NCI-H82 treated with DMSO at 0.1 percent for 48 hours (cell line): ENCODE measurements at regions not wholly inside any gene's neighbourhood (a gene's known extent, or its start where the extent isn't known, plus 50 kb on each side); places are given as distances from the start of the nearest gene placed in this dataset.

ENCODE experiments used
- DNase-seq: peaks from one replicate; lab custom pipeline; 2025; ENCODE audit not compliant: unreplicated experiment; lab: John Stamatoyannopoulos, UW

DNA sequence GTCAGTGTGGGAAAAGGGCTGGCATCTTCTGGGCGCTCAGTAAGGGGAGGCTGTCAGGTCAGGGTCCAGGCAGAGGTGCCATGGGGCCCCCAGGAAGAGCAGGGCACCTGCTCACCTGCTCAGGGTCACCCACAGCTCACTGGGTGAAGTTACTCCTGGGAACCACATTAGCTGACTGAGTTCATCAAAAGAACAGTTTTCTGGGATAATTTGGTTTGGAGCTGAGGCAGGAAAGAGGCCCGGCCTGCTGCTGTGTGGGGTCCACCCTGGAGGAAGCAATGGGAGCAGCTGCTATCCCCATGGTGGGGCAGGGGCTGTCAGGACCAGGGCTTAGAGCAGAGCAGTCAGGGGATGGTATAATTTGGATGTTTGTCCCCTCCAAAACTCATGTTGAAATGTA is 97.2 kb upstream of the GPC1 start:
- no peak for DNase-seq

DNA sequence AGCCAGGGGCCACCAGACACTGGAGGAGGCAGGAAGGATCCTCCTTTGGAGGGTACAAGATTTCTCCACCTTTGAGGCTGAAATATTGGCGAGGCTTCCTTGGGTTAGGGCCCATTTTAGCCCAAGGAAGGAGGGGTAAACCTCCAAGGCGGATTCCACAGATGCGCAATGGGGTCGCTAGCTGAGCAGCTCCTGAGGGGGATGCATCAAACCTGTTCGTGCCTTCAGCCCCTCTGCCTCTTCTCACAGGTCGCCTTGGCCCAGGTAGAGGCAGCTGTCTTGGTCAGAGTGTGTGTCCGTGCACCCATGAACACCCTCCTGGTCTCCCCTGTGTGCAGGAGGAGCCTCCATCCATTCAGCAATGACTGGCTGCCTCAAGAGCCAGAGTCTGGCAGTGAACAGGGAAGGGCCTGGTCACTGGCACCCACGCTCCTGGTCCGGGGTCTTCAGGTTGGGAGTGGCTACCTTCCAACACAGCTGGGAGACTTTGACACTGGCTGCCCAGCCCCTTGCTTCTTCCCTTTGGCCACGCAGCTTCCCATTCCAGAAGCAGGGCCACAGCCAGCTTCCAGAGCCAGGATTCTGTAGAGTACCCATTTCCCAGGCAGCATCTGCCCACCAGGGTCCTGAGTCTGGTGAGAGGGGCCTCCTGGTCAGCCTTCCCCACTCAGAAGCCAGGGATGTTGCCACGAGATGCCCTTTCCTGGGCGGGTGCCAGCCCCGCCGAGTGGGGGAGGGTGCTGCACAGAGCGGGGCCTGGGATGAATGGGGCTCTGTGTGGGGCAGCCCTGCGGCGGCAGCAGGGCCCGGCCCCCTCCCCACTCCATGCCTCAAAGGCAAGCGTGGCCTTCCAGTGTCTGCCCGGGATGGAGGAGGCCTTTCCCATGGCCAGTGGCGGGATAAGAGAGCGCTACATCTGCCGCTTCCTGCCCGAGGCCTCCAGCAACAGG is 95.8 kb upstream of the GPC1 start:
- no peak for DNase-seq

DNA sequence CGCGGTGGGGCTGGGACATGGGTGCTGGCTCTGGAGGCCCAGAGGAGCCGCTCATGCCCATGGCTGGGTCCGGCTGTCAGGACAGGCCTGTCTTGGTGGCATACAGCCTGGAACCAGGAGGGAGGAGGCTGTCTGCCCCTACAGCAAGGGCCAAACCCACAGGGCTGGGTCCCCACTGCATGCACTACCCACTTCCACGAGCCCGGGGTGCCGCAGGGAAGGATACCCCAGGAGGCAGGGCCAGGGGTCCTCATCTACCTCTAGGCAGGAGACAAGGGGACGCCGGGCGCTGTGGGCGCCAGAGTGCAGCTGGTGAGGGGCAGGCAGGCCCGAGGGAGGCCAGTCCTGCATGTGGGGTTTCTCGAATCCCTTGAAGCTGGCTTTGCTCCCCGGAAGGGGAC is 95.1 kb upstream of the GPC1 start:
- DNase-seq: no peak

DNA sequence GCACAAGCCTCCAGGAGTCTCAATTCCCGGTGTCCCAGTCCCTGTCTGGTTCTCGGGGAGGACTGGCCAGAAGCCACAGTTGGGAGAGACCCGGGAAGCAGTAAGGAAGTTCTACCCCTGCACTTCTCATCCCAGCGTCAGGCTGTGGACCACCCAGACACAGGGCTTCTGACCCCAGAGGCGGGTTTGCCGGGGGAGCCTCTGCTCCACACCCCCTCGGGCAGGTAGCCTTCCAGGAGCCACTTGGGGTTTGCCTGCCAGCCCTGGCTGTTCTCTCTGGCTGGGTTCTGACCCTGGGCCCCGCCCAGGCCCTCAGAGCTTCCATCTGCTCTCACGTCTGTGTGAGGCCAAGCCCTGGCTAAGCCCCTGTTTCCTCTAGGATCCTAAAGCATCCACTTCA is 94.4 kb upstream of the GPC1 start:
- DNase-seq: no peak

DNA sequence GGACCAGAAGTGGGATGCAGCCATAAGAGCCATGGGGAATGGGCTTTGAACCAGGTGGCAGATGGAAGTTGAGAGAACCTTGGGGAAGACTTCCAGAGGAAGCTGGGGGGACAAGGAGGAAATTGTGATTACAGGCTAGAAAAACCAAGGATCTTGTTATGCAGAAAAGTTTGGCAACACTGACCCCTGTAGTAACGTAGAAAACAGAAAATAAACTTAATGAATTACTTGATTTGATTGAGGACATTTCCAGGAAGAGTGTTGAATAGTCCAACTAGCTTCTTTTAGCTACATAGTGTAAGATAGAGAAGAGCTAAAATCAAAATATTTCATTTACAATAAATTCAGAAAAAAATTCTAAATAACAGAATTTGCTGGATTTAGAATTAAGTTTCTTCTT is 91.9 kb upstream of the GPC1 start:
- no peak for DNase-seq

DNA sequence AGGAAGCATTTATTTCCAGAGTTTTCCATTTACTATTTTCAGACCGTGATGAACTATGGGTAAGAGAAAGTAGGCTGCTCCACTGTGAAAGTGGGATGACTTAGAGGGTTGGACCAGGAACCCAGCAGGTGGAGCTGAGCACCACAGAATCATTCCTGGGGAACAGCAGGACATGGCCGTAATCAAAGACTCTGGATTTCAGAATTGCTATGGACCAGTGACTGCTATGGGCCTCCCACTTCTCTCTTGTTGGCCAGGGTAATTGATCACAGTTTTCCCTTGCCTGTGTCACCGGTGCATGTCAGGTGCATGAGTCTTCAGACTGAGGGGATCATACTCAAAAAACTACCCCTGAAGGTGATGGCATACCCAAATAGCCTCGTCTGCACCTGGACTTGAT is 90.6 kb upstream of the GPC1 start:
- DNase-seq: no peak

DNA sequence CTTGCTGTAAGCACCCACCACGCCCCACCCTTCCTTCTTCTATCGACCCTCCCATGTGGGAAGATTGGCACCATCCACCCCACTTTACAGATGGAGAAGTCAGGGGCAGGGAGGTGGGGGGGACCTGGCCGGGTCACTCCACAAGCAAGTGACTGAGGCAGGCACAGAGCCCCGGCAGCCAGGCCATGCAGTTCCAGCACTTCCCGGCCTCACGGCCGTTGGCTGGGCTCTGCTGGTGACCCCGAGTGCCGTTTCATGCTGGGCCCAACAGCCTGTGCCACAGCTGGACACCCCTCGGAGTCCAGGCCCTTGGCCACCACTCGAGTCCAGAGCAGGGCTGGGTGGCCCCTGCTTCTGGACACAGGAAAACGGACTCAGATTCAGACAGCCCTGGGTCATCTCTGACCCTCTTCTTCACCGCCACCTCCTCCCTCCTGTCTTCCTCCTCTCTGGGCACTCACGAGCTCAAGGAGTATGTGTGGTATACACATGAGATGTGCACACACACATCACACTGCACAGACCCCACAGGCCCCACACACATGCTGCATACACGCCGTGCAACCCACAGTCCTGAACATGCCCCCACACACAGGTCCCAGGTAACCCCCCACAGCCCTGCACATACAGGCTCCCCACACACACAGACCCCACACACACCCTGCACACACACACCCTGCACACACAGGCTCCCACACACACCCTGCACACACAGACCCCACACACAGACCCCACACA is 89.3 kb upstream of the GPC1 start:
- no peak for DNase-seq

DNA sequence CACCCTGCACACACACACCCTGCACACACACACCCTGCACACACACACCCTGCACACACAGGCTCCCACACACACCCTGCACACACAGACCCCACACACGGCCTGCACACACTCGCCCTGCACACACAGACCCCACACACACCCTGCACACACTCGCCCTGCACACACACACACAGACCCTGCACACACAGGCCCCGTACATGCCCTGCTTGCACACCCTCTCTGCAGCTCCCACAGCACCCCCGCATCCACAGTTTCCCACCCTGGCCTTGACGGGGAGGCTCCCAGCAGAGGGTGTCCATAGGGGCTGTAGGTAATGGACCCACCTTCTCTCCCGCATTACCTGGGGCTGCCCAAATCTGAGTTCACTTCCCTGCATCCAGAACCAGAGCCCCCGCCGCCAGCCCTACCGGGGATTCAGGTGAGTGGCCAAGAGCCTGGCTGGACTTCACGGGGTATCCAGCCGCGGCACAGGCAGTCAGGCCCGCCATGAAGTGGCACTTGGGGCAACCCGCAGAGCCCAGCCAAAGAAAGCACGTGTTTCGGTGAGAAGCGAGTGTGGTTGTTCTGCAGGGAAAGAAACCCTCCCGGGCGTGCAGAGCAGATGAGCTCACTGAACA is 88.6 kb upstream of the GPC1 start:
- DNase-seq: no peak

DNA sequence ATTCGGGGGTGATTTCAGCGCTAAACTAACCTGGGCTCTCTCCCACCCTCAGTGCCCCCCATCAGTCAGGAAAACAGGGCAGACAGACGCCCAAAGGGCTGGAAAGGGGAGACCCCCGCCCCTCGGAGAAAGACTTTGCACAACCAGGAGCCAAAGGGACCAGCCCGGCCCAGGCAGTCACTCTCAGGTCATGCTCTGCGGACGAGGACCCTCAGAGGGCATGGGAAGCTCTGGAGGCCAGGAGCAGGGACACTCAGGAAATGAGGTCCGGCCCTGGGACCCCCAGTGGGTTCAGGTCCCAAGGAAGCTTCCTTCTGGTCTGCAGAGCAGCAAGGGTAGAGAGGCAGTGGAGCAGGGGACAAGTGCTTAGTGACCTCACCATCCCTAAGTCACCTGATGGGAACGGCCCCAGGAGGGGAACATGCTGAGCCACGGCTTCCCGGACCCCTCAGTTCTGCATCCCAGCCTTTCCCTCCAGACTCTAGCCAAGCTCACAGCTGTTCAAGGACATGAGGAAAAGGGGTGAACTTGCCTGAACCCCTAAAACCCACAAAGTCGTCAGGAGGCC is 88.0 kb upstream of the GPC1 start:
- no peak for DNase-seq

DNA sequence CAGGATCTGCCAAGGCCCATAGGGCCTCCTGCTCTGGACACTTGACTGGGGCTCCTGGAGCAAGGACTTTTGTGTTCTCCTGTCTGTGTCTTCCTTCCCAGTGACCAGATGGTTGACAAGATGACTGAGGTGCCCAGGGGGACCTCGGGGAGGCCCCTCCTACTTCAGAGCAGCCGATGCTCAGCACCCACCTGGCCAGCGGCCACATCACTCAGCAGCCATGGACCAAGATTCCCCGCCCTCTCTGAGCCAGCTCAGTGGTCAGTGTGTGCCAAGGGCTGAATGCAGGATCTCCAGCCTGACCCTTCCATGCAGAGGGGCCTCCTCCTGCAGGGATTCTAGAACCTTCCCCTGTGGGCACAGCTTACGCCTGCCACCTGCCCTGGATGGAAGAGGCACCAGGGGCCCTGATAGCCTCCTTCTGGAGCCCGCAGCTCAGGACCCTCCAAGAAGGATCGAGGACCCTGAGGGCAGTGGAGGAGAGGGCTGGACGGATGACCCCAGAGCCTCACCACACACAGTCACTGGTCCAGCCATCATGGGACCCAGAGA is 87.4 kb upstream of the GPC1 start:
- DNase-seq: no peak

DNA sequence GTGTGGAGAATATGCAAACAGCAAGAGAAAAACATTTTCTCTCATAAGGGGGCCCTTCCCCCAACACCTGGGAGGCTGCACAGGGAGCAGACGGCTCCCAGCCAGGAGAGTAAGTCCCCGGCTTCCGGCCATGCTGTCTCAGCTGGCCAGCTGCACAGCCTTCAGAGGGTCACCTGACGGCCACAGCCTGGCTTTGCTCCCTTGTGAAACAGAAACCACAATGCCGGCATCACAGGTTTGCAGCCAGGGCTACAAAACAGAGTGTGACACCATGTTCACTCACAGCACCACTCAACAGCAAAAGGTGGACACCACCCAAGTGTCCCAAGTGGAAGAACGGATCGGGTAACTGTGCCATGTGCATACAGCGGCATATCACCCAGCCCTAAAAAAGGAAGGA is 86.9 kb upstream of the GPC1 start:
- DNase-seq: no peak

DNA sequence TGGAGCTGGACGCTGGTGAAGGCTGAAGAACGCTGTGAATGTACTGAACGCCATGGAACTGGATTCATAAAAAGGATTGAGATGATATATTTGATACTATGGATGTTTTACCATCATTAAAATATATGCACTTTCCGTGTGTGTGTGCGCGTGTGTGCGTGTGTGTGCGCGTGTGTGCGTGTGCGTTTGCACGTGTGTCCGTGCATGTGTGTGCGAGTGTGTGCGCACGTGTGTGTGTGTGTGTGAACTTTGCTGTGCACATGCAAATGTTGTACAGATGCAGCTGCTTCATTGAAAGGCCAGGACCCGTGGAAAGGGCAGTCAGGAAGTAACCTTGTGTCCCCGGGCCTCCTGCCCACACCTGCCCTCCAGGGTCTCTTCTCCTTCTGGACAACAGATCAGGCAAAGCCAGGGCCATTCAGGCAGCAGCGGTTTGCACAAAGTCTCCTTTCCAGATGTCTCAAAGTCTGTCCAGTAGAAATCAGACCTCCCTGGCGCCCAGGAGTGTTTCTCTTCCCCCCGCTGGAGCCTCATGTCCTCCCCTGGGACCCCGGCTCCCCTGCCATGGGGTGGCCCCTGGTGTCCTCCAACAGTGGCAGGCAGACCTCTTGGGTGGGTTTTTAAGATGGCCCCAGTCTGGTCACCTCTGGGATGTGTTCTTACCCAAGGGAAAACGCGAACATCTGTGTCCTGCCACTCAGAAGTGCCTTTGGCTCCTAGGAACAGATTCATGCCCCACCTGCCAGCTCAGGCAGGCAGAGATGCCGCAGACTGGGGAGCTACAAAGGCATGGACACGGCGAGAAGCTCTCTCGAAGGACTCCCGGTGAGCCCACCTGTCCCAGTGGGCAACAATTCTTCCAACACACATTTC is 86.1 kb upstream of the GPC1 start:
- DNase-seq: no peak

DNA sequence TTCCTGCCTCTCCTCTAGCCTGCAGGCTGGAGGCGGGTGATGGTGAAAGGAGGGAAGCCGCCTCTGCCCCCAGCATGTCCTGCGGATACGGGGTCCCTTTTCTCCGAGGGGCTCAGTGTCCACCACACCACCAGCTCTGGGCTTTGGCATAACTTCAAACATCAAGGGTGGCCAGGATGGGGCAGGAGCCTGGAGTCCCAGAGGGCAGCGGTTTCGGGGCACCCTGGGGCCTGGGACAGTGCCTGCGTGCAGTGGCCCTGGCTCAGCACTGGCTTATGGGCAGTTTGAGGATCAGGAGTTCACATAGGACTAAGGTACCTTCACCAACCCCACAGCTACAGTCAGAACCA is 85.5 kb upstream of the GPC1 start:
- no peak for DNase-seq

DNA sequence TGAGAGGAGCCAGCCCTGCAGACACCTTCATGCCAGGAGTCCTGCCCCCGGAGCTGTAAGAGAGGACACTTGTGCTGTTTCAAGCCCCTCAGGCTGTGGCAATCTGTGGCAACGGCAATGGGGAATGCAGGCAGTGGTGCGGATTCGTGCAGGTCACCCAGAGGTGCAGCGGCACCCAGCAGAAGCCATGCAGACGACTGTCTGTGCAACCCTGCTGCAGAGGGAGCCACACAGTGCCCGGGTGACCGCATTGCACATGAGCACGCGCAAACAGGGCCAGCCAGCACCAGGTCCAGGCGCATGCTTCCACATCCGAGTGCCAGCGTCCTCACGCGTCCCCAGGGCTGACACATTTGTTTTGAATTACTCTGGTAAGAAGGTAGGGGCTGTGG is 84.8 kb upstream of the GPC1 start:
- DNase-seq: no peak

DNA sequence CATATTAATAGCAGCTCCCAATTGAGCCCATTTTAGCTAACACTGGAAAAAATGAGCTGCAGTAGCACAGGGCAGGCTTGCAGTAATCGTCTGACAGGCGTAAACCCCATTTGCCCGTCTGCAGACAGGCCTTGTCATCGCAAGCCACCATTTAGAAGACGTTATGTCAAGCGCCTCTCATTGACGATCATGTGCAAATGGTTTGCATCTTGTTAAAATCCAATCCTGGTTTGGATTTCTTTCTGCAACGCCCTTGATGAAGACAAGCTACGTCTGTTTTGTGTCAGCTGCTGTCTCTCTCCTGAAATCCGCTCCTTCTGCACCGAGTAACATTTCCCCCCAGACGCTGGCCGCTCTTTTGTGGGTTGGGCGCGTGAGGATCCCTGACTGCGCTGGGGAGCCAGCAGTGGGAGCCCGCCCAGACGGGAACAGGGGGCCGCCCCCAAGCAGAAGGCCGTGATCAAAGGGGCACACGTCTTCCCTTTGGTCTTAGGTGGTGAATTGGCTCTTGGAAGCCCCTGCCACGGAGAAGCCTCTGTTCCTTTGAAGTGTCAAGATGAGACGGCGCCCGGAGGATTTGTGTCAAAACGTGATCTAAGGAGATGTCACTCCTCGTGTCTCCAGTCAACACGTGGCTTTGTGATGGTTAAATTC is 84.2 kb upstream of the GPC1 start:
- DNase-seq: no peak

DNA sequence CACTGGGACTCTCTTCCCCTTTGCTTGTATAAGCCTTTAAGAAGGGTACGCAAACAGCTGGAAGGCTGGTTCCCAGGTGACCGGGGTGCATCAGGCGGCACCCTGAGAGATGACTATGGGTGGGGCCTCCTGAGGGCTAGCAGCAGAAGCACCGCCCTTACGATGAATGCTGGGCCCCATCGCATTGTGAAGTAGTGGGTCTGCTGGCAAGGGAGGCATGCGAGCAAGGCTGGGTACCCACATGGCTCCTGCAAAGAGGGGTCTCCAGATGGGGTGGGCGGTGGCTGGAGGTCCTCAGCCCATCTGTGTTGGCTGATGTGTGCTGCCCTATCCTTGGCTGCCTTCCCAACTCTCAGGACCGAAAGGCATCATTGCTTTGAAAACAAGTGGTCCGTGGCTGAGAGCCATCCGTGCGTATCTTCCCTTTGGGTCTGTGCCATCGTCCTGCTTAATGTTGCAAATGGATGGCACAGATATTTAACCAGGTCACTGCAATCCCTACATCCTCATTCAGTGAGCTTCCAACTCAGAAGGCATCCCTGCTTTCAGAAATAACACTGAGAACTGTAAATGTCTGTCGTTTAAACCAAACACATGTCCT is 83.5 kb upstream of the GPC1 start:
- DNase-seq: no peak

DNA sequence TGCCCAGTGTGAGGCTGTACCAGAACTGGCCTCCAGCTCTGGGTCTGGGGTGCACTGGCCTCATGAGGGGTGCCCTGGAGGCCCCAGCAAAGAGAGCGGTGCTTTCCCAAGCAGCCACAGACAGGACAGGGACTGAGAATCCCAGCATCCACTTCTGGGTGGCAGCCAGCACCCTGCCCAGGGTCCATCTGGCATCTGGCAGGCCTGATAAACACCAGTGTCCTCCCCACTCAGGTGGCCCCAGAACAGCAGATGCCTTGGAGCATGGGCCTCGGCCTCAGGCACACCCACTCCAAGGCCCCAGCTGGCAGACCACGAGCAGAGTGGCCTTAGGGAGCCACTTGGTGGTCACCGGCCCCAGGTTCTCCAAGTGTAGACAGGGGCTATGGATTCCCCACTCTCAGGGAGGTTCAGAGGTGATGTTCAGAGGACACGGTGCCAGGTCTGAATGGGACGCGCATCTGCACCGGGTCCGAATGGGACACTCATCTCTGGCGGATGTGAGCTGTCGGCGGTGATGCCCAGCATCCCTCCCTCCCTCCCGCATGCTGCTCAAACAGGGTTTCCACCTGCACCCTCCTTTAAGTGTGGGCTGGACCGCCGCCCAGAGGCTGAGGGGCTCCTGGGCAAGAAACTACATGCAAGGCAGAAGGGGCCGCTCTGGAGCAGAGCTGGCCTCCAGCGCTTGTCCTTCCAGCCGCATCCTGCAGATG is 82.2 kb upstream of the GPC1 start:
- no peak for DNase-seq

DNA sequence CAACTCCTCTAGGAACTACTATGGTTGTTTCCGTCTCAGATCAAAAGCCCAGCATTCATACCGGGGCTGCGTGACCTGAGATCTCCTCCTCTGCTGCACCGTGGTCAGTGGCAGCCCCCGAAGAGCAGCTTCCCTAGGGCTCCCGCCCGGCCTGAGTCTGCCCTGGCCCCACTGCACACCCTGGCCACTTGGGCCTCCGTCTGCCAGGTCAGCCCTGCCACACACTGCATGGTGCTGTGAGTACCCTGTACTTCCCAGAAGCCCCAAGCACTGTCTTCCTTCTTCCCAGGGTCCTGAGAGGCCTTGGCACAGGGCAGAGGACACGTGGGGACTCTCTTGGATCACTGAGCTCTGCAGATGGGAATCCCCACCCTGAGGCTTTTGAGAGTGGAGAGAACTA is 81.5 kb upstream of the GPC1 start:
- no peak for DNase-seq
